Naive B cell (primary cell): ENCODE measurements at regions not wholly inside any gene's neighbourhood (a gene's known extent, or its start where the extent isn't known, plus 50 kb on each side); places are given as distances from the start of the nearest gene placed in this dataset.
A peak's percentile ranks its signal among the peaks of the same experiment; 100 is the strongest.
"Not testable (repeated sequence)": the region's sequence is repeated elsewhere in the genome, so short reads cannot be mapped to it uniquely, and the experiment has no call there.

Experiments used
- ATAC-seq, 2 donors: fragments of 150-1000 bp; cut with Tn5 transposase; 2 replicates each; pipeline ENCODE4 v1.10.0; 2021; ENCODE audit warnings: low read depth in 2 of 2, mild to moderate bottlenecking in 2 of 2, moderate library complexity in 2 of 2
- DNase-seq: peaks from one replicate; pipeline ENCODE4 v3.0.0; 2022
- H3K27ac Mint-ChIP-seq, 6 donors: one replicate each; pipeline ENCODE4 v1.8.0; 2020 to 2022; ENCODE audit warnings: mild to moderate bottlenecking in 6 of 6, mixed read lengths in 6 of 6, moderate library complexity in 5 of 6, inconsistent platforms in 2 of 6
- H3K27me3 Mint-ChIP-seq, 3 donors: one replicate each; pipeline ENCODE4 v1.8.0; 2021 to 2022; ENCODE audit warnings: mixed read lengths in 3 of 3, mild to moderate bottlenecking in 1 of 3
- H3K36me3 Mint-ChIP-seq, 2 donors: one replicate each; pipeline ENCODE4 v1.8.0; 2020 to 2022; ENCODE audit warnings: mixed read lengths in 2 of 2, inconsistent platforms in 1 of 2, mild to moderate bottlenecking in 1 of 2
- H3K4me1 Mint-ChIP-seq, 3 donors: one replicate each; pipeline ENCODE4 v1.8.0; 2020 to 2022; ENCODE audit warnings: mixed read lengths in 3 of 3, inconsistent platforms in 1 of 3, mild to moderate bottlenecking in 1 of 3, moderate library complexity in 1 of 3
- H3K4me3 Mint-ChIP-seq, 8 donors: one replicate each; pipeline ENCODE4 v1.8.0; 2020 to 2022; ENCODE audit warnings: mild to moderate bottlenecking in 8 of 8, mixed read lengths in 8 of 8, moderate library complexity in 8 of 8, inconsistent platforms in 2 of 8
- H3K9me3 Mint-ChIP-seq, 7 donors: one replicate each; pipeline ENCODE4 v1.8.0; 2020 to 2022; ENCODE audit warnings: mixed read lengths in 7 of 7, mild to moderate bottlenecking in 5 of 7, inconsistent platforms in 2 of 7, moderate library complexity in 1 of 7

- Mint-ChIP-seq H3K36me3 (no peaks in the 10 kb centered on the region), H3K27ac (no peak overlapping the region), H3K4me3 (no peak overlapping the region), H3K4me1 (no peaks in the 10 kb centered on the region), H3K9me3 (no peaks in the 10 kb centered on the region), H3K27me3 (peaks cover 9 to 15% (median 13%) of the 10 kb centered on the region in 3 donors)
- no peak for ATAC-seq
- no peak for DNase-seq
Measured at GRCh38 chr5:72656331-72656730, 149.1 kb upstream of the ZNF366 start.

DNA sequence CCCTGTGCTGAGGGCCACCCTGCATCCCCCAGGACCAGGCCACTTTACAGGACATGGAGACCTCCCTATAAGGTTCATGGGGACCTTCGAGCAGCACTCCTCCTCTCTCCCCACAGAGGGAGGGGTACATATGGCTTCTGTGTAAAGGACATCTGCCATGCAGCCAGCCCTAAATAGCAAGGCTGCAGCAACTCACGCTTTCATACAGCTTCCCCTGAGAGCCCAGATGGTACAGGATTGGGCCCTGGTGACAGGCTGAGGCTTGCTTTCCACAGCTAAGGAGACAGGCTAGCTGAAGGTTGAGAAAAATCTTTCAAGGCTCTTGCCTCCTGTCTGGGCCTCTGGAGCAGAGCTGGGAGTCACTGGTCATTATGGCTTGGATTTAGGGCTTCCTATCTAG is 147.0 kb upstream of the ZNF366 start:
- no peak for DNase-seq
- Mint-ChIP-seq H3K27ac (no peak overlapping the region), H3K4me3 (no peak overlapping the region), H3K4me1 (no peaks in the 10 kb centered on the region), H3K27me3 (peaks cover 10 to 16% (median 11%) of the 10 kb centered on the region in 3 donors), H3K36me3 (no peaks in the 10 kb centered on the region), H3K9me3 (no peaks in the 10 kb centered on the region)
- no peak for ATAC-seq

- H3K27ac Mint-ChIP-seq, result no peak overlapping the region
- no peaks in the 10 kb centered on the region for H3K9me3 Mint-ChIP-seq
- no peak overlapping the region for H3K4me3 Mint-ChIP-seq
- H3K4me1 Mint-ChIP-seq, result no peaks in the 10 kb centered on the region
- DNase-seq (no peak), ATAC-seq (no peak)
- peaks cover 10 to 16% (median 13%) of the 10 kb centered on the region in 3 donors for H3K27me3 Mint-ChIP-seq
- no peaks in the 10 kb centered on the region for H3K36me3 Mint-ChIP-seq
Measured at GRCh38 chr5:72653586-72653985, 146.4 kb upstream of the ZNF366 start.

DNA sequence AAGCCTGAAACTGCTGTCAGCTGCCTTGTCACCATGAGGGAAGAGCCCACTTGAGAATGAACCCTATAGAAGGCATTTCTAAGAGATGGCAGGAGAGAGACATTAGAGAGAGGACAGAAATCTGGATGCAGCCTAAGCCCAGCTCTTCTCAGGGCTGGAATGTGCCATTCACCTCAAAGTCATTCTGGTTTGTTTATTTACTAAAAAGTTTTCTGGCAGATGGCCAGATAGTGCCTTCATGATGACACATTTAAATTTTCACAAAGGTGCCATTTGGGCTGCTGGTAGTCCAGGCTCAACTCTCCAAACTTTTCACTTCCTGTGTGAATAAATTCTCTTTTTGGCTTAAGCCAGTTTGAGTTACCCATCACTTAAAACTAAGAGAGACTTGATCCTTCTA is 144.6 kb upstream of the ZNF366 start:
- Mint-ChIP-seq H3K27me3 (peaks cover 10 to 16% (median 13%) of the 10 kb centered on the region in 3 donors), H3K36me3 (no peaks in the 10 kb centered on the region), H3K4me3 (no peak overlapping the region), H3K9me3 (no peaks in the 10 kb centered on the region), H3K4me1 (no peaks in the 10 kb centered on the region), H3K27ac (peak overlapping the region in 1 of 6 donors; percentile 58)
- ATAC-seq, result no peak
- no peak for DNase-seq

- ATAC-seq (no peak), DNase-seq (no peak)
- Mint-ChIP-seq H3K27ac (no peak overlapping the region), H3K27me3 (peaks cover 10 to 16% (median 13%) of the 10 kb centered on the region in 3 donors), H3K4me3 (no peak overlapping the region), H3K4me1 (no peaks in the 10 kb centered on the region), H3K9me3 (no peaks in the 10 kb centered on the region), H3K36me3 (no peaks in the 10 kb centered on the region)
Measured at GRCh38 chr5:72651109-72651508, 143.9 kb upstream of the ZNF366 start.

DNA sequence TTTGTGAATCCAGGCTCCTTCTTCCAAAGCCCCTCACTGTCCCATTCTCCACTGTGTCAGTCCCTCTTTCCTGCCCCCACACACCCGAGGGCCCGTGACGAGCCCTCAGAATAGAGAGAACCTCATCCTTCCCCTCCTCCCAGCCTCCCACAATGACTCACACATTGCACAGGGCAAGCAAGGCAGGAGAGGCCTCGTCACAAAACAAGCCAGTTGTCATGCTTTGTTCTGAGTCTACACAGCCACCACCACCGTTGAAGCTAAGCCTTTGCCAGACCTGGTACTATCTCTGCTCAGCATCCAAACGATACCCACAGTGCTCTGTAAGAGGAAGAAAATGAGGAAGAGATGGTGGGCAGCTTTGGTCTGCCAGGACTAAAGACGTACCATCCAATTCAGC is 142.2 kb upstream of the ZNF366 start:
- no peak for DNase-seq
- H3K36me3 Mint-ChIP-seq, result no peaks in the 10 kb centered on the region
- no peaks in the 10 kb centered on the region for H3K9me3 Mint-ChIP-seq
- no peak overlapping the region for H3K4me3 Mint-ChIP-seq
- H3K27me3 Mint-ChIP-seq, result peaks cover 10 to 16% (median 13%) of the 10 kb centered on the region in 3 donors
- ATAC-seq, result no peak
- peak overlapping the region in 1 of 6 donors; percentile 2 for H3K27ac Mint-ChIP-seq
- H3K4me1 Mint-ChIP-seq, result no peaks in the 10 kb centered on the region

DNA sequence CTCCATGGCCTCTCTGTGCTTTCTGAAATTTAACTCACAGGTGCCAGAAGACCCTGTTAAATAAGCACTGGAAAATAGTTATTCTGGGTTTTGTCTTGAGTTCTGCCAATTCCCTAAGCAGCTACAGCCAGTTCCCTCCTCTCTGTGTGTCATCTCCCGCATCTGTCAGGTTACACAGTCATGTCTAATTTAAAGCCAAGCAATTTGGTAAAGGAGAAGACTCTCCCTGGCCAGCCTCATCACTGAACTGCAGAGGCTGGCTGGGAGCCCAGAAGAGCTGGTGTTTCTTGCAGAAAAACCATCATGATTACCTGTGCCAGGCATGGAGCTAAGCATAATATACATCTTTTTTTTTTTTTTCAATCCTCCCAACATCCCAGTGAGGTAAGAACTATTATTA is 141.3 kb upstream of the ZNF366 start:
- peaks cover 9 to 16% (median 16%) of the 10 kb centered on the region in 3 donors for H3K27me3 Mint-ChIP-seq
- H3K27ac Mint-ChIP-seq, result no peak overlapping the region
- no peaks in the 10 kb centered on the region for H3K36me3 Mint-ChIP-seq
- no peaks in the 10 kb centered on the region for H3K9me3 Mint-ChIP-seq
- no peak overlapping the region for H3K4me3 Mint-ChIP-seq
- ATAC-seq (no peak), DNase-seq (no peak)
- H3K4me1 Mint-ChIP-seq, result no peaks in the 10 kb centered on the region

- Mint-ChIP-seq H3K36me3 (no peaks in the 10 kb centered on the region), H3K27ac (no peak overlapping the region), H3K4me1 (no peaks in the 10 kb centered on the region), H3K9me3 (no peaks in the 10 kb centered on the region), H3K4me3 (no peak overlapping the region), H3K27me3 (peaks cover 4 to 19% (median 16%) of the 10 kb centered on the region in 3 donors)
- DNase-seq (no peak), ATAC-seq (no peak)
Measured at GRCh38 chr5:72647806-72648205, 140.6 kb upstream of the ZNF366 start.

DNA sequence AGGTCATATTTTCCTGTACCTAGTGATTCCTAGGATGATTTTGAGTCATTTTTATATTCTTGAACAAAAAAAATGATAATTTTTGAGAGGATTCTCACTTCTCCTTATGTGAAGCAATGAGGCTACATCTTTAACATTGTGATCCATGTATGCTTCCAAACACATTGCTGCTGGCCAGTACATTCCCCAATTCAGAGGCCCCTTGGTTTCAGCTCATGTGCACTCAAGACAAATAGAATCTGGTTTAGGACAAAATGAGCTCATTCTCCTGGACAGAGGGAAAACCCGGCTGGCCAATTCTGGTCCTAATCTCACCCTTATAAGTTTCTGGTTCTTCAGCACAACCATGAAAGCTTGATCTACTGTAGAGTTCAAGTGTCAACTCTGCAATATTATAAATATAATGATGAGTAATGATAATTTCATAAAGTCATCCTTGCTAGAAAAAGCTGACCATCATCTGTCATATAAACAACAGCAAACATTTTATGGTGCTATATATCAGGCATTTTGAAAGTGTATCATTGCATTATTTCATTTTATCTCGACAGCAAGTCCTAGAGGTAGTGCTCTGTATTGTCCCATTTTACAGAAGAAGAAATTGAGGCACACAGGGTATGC is 139.1 kb upstream of the ZNF366 start:
- no peaks in the 10 kb centered on the region for H3K36me3 Mint-ChIP-seq
- DNase-seq (no peak), ATAC-seq (no peak)
- no peaks in the 10 kb centered on the region for H3K9me3 Mint-ChIP-seq
- H3K27me3 Mint-ChIP-seq, result peaks cover 2 to 16% (median 4%) of the 10 kb centered on the region in 3 donors
- H3K4me1 Mint-ChIP-seq, result no peaks in the 10 kb centered on the region
- H3K4me3 Mint-ChIP-seq, result no peak overlapping the region
- H3K27ac Mint-ChIP-seq, result no peak overlapping the region

- no peak overlapping the region for H3K4me3 Mint-ChIP-seq
- H3K27me3 Mint-ChIP-seq, result peaks cover 0 to 14% (median 0%) of the 10 kb centered on the region in 3 donors
- H3K27ac Mint-ChIP-seq, result no peak overlapping the region
- H3K9me3 Mint-ChIP-seq, result no peaks in the 10 kb centered on the region
- H3K4me1 Mint-ChIP-seq, result no peaks in the 10 kb centered on the region
- H3K36me3 Mint-ChIP-seq, result no peaks in the 10 kb centered on the region
- no peak for DNase-seq
- ATAC-seq, result no peak
Measured at GRCh38 chr5:72645064-72645846, 138.0 kb upstream of the ZNF366 start.

DNA sequence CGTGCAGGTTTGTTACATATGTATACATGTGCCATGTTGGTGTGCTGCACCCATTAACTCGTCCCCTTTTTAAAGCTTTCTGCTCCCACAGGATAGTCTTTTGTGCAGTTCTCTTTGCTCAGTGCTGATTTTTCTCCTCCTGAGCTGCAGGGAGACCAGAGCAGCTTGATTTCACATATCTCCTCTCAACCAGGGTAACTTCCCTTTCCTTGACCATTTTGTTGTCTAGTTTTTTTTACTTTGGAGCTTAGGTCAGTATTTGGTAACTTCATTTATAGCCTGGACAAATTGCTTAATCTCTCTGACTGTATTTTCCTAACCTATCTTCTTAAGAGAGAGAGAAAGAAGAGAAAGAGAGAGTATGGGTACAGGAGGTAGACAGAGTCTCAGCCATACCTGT is 137.1 kb upstream of the ZNF366 start:
- peaks cover 0 to 9% (median 0%) of the 10 kb centered on the region in 3 donors for H3K27me3 Mint-ChIP-seq
- no peak overlapping the region for H3K27ac Mint-ChIP-seq
- no peaks in the 10 kb centered on the region for H3K9me3 Mint-ChIP-seq
- DNase-seq, result no peak
- H3K4me1 Mint-ChIP-seq, result no peaks in the 10 kb centered on the region
- no peaks in the 10 kb centered on the region for H3K36me3 Mint-ChIP-seq
- no peak for ATAC-seq
- no peak overlapping the region for H3K4me3 Mint-ChIP-seq

GRCh38 chr5:72641164-72641563 is 134.0 kb upstream of the ZNF366 start:
- DNase-seq (no peak), ATAC-seq (no peak)
- no peaks in the 10 kb centered on the region for H3K36me3 Mint-ChIP-seq
- H3K9me3 Mint-ChIP-seq, result peaks cover 0 to 2% (median 0%) of the 10 kb centered on the region in 7 donors
- no peaks in the 10 kb centered on the region for H3K4me1 Mint-ChIP-seq
- H3K4me3 Mint-ChIP-seq, result no peak overlapping the region
- H3K27ac Mint-ChIP-seq, result no peak overlapping the region
- H3K27me3 Mint-ChIP-seq, result peaks cover 0 to 6% (median 0%) of the 10 kb centered on the region in 3 donors

- ATAC-seq, result no peak
- Mint-ChIP-seq H3K4me3 (no peak overlapping the region), H3K4me1 (no peaks in the 10 kb centered on the region), H3K27me3 (peaks cover 11 to 24% (median 17%) of the 10 kb centered on the region in 3 donors), H3K36me3 (no peaks in the 10 kb centered on the region), H3K27ac (no peak overlapping the region), H3K9me3 (peaks cover 0 to 2% (median 0%) of the 10 kb centered on the region in 7 donors)
- DNase-seq, result no peak
Measured at GRCh38 chr5:72637058-72637457, 129.8 kb upstream of the ZNF366 start.

DNA sequence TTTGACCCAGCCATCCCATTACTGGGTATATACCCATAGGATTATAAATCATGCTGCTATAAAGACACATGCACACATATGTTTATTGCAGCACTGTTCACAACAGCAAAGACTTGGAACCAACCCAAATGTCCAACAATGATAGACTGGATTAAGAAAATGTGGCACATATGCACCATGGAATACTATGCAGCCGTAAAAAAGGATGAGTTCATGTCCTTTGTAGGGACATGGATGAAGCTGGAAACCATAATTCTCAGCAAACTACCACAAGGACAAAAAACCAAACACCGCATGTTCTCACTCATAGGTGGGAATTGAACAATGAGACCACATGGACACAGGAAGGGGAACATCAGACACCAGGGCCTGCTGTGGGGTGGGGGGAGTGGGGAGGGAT is 129.4 kb upstream of the ZNF366 start:
- H3K9me3 Mint-ChIP-seq, H3K4me1 Mint-ChIP-seq, ATAC-seq, DNase-seq, H3K4me3 Mint-ChIP-seq, H3K36me3 Mint-ChIP-seq, H3K27ac Mint-ChIP-seq: not testable (repeated sequence)
- peaks cover 13 to 28% (median 21%) of the 10 kb centered on the region in 3 donors for H3K27me3 Mint-ChIP-seq
